ENCODE measurements at regions not wholly inside any gene's neighbourhood (a gene's known extent, or its start where the extent isn't known, plus 50 kb on each side); places are given as distances from the start of the nearest gene placed in this dataset.

DNA sequence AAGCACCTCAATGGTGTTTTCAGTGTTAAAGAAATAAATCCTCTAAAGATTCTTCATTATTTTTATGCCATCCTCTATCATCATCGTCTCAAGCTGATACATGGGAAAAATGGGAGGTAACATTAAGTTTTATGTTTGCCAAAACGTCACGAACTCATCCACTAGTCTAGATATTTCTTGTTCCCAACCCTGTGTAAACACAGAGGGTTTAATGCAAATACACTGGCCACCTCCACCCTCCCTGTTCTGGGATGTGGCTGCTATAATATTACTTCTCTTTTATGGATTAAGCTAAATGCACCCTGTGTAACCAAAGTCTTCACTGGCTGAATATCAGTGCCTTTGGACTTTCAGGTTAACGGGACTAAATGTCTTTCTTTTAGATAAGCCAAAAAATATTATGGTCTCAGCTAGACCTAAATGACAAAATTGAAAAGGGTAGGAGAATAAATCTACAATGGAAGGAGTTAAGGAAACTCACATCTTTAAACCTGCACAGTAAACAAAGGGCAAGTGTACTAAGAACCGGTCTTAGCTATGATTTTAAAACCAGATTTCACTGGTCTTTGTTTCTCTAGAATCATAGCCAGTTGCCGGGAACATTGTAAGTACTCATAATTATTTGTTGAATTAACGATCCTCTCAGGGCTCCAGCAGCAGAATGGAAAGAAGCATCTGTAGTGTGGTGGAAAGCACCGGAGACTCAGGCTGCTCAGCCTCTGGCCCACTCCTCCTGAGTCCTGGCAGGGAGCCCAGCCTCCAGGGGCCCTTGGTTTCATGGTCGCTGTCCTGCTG is 103.5 kb upstream of the NOCT start:
- no peak for TF ChIP-seq POLR2A (IDR thresholded peaks at IDR 0.05; ENCODE audit: extremely low read depth, insufficient read length)
- TF ChIP-seq, protein P1, sequence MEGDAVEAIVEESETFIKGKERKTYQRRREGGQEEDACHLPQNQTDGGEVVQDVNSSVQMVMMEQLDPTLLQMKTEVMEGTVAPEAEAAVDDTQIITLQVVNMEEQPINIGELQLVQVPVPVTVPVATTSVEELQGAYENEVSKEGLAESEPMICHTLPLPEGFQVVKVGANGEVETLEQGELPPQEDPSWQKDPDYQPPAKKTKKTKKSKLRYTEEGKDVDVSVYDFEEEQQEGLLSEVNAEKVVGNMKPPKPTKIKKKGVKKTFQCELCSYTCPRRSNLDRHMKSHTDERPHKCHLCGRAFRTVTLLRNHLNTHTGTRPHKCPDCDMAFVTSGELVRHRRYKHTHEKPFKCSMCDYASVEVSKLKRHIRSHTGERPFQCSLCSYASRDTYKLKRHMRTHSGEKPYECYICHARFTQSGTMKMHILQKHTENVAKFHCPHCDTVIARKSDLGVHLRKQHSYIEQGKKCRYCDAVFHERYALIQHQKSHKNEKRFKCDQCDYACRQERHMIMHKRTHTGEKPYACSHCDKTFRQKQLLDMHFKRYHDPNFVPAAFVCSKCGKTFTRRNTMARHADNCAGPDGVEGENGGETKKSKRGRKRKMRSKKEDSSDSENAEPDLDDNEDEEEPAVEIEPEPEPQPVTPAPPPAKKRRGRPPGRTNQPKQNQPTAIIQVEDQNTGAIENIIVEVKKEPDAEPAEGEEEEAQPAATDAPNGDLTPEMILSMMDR (IDR thresholded peaks at IDR 0.05; ENCODE audit: low read depth, low read length): no peak
- TF ChIP-seq, protein P2, sequence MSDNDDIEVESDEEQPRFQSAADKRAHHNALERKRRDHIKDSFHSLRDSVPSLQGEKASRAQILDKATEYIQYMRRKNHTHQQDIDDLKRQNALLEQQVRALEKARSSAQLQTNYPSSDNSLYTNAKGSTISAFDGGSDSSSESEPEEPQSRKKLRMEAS (IDR thresholded peaks at IDR 0.05; ENCODE audit: low read depth, low read length): no peak
